ENCODE measurements at regions not wholly inside any gene's neighbourhood (a gene's known extent, or its start where the extent isn't known, plus 50 kb on each side); places are given as distances from the start of the nearest gene placed in this dataset.

DNA sequence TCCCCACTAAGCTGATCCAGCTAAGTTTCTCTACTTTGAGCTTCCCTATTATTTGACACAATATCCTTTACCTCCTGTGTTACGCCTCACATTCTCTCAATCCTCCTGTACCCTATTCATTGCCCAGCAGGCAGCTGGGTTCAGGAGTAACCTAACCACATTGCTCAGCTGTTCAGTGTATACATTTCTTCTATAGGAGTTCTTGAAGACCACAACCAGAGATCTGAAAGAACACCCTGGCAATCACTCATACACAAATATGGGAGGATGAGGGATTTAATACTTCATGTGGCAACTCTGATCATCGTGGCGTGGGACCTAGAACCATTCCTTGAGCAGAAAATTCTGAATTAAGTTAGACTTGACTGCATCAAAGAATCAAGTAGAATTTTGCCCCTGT lies 346.8 kb upstream of the ARPP21 start:
- TF ChIP-seq, protein P1, sequence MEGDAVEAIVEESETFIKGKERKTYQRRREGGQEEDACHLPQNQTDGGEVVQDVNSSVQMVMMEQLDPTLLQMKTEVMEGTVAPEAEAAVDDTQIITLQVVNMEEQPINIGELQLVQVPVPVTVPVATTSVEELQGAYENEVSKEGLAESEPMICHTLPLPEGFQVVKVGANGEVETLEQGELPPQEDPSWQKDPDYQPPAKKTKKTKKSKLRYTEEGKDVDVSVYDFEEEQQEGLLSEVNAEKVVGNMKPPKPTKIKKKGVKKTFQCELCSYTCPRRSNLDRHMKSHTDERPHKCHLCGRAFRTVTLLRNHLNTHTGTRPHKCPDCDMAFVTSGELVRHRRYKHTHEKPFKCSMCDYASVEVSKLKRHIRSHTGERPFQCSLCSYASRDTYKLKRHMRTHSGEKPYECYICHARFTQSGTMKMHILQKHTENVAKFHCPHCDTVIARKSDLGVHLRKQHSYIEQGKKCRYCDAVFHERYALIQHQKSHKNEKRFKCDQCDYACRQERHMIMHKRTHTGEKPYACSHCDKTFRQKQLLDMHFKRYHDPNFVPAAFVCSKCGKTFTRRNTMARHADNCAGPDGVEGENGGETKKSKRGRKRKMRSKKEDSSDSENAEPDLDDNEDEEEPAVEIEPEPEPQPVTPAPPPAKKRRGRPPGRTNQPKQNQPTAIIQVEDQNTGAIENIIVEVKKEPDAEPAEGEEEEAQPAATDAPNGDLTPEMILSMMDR (IDR thresholded peaks at IDR 0.05) = no peak
- no peak for TF ChIP-seq POLR2A (IDR thresholded peaks at IDR 0.05)
